ENCODE measurements at regions not wholly inside any gene's neighbourhood (a gene's known extent, or its start where the extent isn't known, plus 50 kb on each side); places are given as distances from the start of the nearest gene placed in this dataset.

DNA sequence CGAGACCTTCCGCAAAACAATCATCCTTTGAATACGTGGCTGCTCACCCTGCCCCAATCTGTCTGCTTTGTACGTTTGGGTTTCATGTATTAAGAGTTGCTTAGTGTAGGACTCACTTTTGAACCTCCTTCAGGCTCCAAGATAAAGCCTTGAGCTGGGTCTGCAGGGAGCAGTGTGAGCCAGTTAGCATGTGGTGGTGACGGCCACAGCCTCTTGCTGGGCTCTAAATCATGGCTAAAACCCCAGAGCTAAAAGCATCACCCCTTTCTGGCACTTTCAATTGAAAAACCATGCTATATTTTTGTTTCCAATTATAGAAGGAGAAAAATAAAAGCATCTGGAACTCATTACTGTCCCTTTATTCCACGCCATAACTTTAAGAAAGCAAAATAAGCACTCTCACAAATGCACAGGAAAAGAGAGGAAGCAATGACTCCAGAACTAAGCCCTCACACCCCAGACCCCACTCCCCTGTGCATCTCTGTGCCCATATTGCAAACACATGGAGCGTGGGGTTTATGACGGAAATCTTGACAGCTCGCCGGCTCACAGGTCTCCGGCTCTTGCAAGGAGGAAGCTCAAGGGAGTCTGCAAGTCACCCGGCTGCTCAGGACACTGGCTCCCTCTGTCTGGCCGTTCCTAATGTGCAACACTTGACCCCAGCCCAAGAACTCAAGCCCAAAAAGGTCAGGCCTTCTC lies 135.5 kb downstream of the MIS18A start:
- TF ChIP-seq, protein P1, sequence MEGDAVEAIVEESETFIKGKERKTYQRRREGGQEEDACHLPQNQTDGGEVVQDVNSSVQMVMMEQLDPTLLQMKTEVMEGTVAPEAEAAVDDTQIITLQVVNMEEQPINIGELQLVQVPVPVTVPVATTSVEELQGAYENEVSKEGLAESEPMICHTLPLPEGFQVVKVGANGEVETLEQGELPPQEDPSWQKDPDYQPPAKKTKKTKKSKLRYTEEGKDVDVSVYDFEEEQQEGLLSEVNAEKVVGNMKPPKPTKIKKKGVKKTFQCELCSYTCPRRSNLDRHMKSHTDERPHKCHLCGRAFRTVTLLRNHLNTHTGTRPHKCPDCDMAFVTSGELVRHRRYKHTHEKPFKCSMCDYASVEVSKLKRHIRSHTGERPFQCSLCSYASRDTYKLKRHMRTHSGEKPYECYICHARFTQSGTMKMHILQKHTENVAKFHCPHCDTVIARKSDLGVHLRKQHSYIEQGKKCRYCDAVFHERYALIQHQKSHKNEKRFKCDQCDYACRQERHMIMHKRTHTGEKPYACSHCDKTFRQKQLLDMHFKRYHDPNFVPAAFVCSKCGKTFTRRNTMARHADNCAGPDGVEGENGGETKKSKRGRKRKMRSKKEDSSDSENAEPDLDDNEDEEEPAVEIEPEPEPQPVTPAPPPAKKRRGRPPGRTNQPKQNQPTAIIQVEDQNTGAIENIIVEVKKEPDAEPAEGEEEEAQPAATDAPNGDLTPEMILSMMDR (IDR thresholded peaks at IDR 0.05; ENCODE audit: low read depth, low read length) = peak; percentile 41
- peak; percentile 14 for DNase-seq (ENCODE audit: extremely low read depth, low read depth)

DNA sequence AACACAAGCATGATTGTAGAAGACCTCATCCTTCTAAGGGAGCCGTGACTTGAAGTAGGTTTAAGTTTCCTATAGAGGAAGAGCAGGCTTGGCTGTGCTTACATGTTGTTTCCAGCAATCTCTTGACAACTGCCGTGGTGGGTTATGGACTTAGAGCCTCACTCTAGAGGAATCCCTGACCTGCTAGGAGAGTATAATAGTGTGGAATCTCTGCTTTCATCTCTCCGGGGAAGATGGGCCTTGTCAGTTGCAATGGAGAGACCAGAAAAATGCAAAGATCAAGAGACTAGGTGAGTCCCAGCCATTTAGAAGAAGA lies 137.6 kb downstream of the MIS18A start:
- no peak for DNase-seq (ENCODE audit: extremely low read depth, low read depth)

DNA sequence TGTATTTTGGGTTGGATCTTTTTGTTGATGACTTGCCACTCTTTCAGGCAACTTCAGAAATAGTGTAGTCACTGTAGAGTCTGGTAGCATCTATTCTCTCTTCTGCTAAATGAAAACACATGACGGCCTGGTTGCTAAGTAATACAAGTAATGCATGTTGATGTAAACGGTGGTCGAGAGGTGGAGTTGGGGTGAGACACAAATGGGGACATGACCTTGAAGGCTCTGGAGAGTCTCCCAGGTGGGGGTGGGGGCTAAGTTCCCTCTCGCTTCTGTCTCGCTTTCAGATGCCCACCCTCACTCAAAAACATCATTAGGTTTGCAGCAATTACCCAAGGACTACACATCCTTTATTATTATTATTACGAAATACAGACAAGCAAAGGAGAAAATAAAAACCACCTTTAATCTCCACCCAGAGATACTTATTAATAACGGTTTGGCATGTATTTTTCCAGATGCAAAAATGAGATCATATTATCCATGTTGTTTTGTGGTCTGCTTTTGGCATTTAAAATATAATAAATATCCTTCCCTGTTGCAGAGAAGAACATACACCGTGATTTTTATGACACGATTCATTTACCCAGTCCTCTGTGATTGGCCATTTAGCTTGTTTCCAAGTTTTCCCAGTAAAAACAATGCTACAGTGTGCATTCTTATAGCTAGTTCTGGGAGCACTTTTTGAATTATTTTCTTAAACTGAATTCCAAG lies 138.1 kb downstream of the MIS18A start:
- peak; percentile 59 for DNase-seq (ENCODE audit: extremely low read depth, low read depth)
- TF ChIP-seq, protein P1 (IDR thresholded peaks at IDR 0.05; ENCODE audit: low read depth, low read length) = no peak

More for the DNA sequence above, 137.6 kb downstream of the MIS18A start:
- TF ChIP-seq, protein P1 (IDR thresholded peaks at IDR 0.05; ENCODE audit: low read depth, low read length) = no peak

DNA sequence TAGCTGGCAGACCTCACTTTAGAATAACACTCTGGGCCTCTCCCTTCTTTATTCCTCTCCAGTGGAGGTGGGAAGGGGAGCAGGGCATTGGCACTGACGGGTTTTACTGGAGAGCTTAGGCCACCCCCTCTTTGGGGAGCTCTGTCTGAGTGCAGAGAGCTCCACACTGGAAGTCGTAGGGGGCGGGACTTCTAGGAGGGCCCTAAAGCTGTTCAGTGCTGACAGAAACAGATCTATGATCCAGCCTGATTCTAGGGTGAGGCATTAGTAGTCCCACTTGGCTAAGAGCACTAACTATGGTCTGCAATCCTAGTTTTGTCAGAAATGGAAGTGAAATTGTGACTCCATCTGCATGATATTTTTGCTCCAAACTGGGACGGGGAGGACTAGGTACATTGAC lies 138.7 kb downstream of the MIS18A start:
- no peak for DNase-seq (ENCODE audit: extremely low read depth, low read depth)
- TF ChIP-seq, protein P1 (IDR thresholded peaks at IDR 0.05; ENCODE audit: low read depth, low read length) = no peak

DNA sequence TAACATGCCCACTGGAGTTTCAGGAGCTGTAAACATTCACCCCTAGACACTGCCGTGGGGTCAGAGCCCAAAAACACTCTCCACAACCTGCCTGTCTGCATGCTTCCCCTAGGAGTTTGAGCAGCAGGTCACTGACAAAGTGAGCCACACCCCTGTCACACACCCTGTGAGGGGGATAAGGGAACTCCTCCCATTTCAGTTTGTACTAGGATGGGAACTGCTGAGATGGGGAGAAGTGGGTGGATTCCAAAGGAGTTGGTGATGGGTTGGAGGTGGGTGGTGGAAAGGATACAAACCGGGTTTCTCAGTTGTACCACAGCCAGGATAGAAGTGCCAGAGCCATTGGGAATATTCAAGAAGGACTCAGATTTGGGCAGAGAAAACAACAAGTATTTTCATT lies 140.2 kb downstream of the MIS18A start:
- TF ChIP-seq, protein P1 (IDR thresholded peaks at IDR 0.05; ENCODE audit: low read depth, low read length) = no peak
- no peak for DNase-seq (ENCODE audit: extremely low read depth, low read depth)

DNA sequence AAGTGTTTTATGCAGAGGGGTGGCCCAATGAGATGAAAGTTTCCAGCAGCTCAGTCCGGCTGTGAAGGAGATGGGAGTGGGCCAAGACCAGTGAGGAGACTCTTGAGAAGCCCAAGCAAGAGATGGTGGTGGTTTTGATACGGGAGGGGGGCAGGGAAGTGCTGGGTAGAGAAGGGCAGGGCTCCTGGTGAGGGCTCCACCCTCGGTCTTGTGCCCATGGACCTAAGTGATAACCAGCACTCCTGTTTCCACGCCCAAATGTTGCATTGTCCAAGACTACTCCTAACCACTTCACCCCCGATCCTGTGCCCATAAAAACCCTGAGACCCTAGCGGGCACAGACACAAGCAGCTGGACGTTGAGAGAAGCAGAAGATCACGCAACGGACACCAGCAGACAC lies 140.9 kb downstream of the MIS18A start:
- no peak for DNase-seq (ENCODE audit: extremely low read depth, low read depth)
- TF ChIP-seq, protein P1 (IDR thresholded peaks at IDR 0.05; ENCODE audit: low read depth, low read length) = no peak

DNA sequence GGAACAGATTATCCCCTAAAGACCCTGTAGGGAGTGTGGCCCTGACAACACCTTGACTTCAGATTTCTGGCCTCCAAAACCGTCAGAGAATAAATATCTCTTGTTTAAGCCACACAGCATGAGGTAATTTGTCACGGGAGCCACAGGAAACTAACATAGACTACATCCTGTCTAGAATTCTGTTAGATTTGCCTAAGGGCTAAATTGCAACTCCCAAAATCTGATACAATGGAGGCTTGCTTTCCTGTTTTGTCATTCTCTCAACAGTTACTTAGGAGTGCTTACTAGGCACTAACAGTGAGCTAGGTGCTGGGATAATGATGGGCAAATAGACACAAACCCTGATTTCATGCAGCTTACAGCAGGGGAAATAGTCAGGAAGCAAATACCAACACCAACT lies 141.6 kb downstream of the MIS18A start:
- no peak for DNase-seq (ENCODE audit: extremely low read depth, low read depth)

More for the DNA sequence above, 141.6 kb downstream of the MIS18A start:
- TF ChIP-seq, protein P1 (IDR thresholded peaks at IDR 0.05; ENCODE audit: low read depth, low read length) = no peak

Data from AG09319 (cell line).